ENCODE measurements at regions not wholly inside any gene's neighbourhood (a gene's known extent, or its start where the extent isn't known, plus 50 kb on each side); places are given as distances from the start of the nearest gene placed in this dataset.

- no peak overlapping the region for H3K4me3 ChIP-seq (ENCODE audit: low read depth, low read length)
- no peak for DNase-seq (ENCODE audit: low read depth)
- TF ChIP-seq CTCF (conservative IDR thresholded peaks at IDR 0.05; ENCODE audit: low read depth, low read length) = no peak
Observed at GRCh38 chr9:26722755-26723154, 169.8 kb downstream of the CAAP1 start.

- no peak for DNase-seq (ENCODE audit: low read depth)
- TF ChIP-seq CTCF (conservative IDR thresholded peaks at IDR 0.05; ENCODE audit: low read depth, low read length) = no peak
- H3K4me3 ChIP-seq (ENCODE audit: low read depth, low read length) = no peak overlapping the region
Observed at GRCh38 chr9:26710008-26710407, 182.6 kb downstream of the CAAP1 start.

GRCh38 chr9:26706223-26706622 is 186.4 kb downstream of the CAAP1 start:
- DNase-seq (ENCODE audit: low read depth) = no peak
- no peak for TF ChIP-seq CTCF (conservative IDR thresholded peaks at IDR 0.05; ENCODE audit: low read depth, low read length)

GRCh38 chr9:26695298-26695622 is 197.3 kb downstream of the CAAP1 start:
- H3K4me3 ChIP-seq (ENCODE audit: low read depth, low read length) = no peak overlapping the region
- DNase-seq (ENCODE audit: low read depth) = no peak
- TF ChIP-seq CTCF (conservative IDR thresholded peaks at IDR 0.05; ENCODE audit: low read depth, low read length) = no peak

More at GRCh38 chr9:26706223-26706622, 186.4 kb downstream of the CAAP1 start:
- H3K4me3 ChIP-seq (ENCODE audit: low read depth, low read length) = no peak overlapping the region

GRCh38 chr9:26694381-26695297 is 198.0 kb downstream of the CAAP1 start:
- DNase-seq (ENCODE audit: low read depth) = no peak
- no peak for TF ChIP-seq CTCF (conservative IDR thresholded peaks at IDR 0.05; ENCODE audit: low read depth, low read length)
- no peak overlapping the region for H3K4me3 ChIP-seq (ENCODE audit: low read depth, low read length)

GRCh38 chr9:26689041-26689440 is 203.6 kb downstream of the CAAP1 start:
- no peak for DNase-seq (ENCODE audit: low read depth)
- H3K4me3 ChIP-seq (ENCODE audit: low read depth, low read length) = no peak overlapping the region
- TF ChIP-seq CTCF (conservative IDR thresholded peaks at IDR 0.05; ENCODE audit: low read depth, low read length) = no peak

- no peak overlapping the region for H3K4me3 ChIP-seq (ENCODE audit: low read depth, low read length)
- no peak for TF ChIP-seq CTCF (conservative IDR thresholded peaks at IDR 0.05; ENCODE audit: low read depth, low read length)
- no peak for DNase-seq (ENCODE audit: low read depth)
Observed at GRCh38 chr9:26687421-26687820, 205.2 kb downstream of the CAAP1 start.

Data from choroid plexus epithelial cell (primary cell).